Central memory CD8-positive, alpha-beta T cell (primary cell): ENCODE measurements at regions not wholly inside any gene's neighbourhood (a gene's known extent, or its start where the extent isn't known, plus 50 kb on each side); places are given as distances from the start of the nearest gene placed in this dataset.
A peak's percentile ranks its signal among the peaks of the same experiment; 100 is the strongest.

Experiments used
- ATAC-seq: fragments of 150-1000 bp; cut with Tn5 transposase; replicated peaks from 2 replicates; pipeline ENCODE4 v1.10.0; 2022; ENCODE audit warnings: mild to moderate bottlenecking, moderate FRiP score, moderate number of reproducible peaks; ENCODE audit not compliant: poor library complexity, severe bottlenecking; ENCODE audit errors: extremely low read depth
- DNase-seq, 2 donors: peaks; one replicate each; pipeline ENCODE4 v3.0.0; 2021; ENCODE audit warnings: low spot score in 2 of 2
- H3K27ac Mint-ChIP-seq: one replicate; pipeline ENCODE4 v1.8.0; 2022; ENCODE audit warnings: low read depth, mild to moderate bottlenecking, moderate library complexity, mixed read lengths
- H3K27me3 Mint-ChIP-seq: one replicate; pipeline ENCODE4 v1.8.0; 2022; ENCODE audit warnings: mixed read lengths
- H3K36me3 Mint-ChIP-seq: one replicate; pipeline ENCODE4 v1.8.0; 2022; ENCODE audit warnings: mild to moderate bottlenecking, moderate library complexity, mixed read lengths; ENCODE audit not compliant: insufficient read depth
- H3K4me1 Mint-ChIP-seq: one replicate; pipeline ENCODE4 v1.8.0; 2022; ENCODE audit warnings: mixed read lengths
- H3K4me3 Mint-ChIP-seq: one replicate; pipeline ENCODE4 v1.8.0; 2022; ENCODE audit warnings: mild to moderate bottlenecking, moderate library complexity, mixed read lengths
- H3K9me3 Mint-ChIP-seq: one replicate; pipeline ENCODE4 v1.8.0; 2022; ENCODE audit warnings: mixed read lengths

DNA sequence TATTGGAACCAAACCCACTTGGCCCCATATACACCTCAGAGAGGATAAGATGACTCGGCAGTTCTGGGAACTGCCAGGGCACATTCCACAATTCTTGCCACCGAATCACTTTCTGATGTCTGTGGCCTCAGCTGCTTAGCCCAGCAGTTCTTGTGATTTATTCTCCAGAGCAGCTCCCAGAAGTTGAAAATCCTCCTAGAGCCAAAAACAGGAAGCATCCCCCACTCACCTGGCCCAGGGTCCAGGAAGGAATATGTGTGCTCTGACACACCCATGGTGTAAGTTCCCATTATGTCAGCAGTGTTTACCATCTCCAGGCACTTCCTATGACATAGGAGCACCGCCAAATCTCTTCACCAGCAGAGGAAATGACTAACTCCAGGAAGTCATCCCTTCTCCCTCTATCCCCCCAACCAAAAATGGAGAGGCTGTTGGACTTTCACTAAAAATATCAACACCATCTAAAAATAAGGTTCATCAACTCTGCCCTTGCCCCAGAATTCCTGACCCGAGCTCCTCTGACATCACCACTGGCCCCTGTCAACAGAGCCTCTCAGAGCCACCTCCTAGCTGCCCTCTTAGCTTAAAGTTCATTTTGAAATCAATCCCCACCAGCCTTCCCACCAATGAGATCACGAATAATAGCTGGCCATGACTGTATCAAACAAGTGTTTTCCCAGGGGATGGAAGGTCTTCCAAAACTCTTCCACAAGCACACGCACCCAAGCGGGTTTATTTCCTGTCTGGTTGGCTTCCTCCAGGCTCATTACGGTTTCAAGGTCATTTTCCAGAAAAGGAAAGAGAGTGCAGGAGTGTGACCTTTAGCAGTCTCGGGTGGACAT lies 223.1 kb upstream of the PARD3B start:
- Mint-ChIP-seq H3K27ac (no peak overlapping the region), H3K9me3 (no peaks in the 10 kb centered on the region), H3K27me3 (peaks cover 42% of the 10 kb centered on the region), H3K4me1 (no peaks in the 10 kb centered on the region), H3K4me3 (no peak overlapping the region), H3K36me3 (no peaks in the 10 kb centered on the region)
- DNase-seq (no peak), ATAC-seq (no peak)

DNA sequence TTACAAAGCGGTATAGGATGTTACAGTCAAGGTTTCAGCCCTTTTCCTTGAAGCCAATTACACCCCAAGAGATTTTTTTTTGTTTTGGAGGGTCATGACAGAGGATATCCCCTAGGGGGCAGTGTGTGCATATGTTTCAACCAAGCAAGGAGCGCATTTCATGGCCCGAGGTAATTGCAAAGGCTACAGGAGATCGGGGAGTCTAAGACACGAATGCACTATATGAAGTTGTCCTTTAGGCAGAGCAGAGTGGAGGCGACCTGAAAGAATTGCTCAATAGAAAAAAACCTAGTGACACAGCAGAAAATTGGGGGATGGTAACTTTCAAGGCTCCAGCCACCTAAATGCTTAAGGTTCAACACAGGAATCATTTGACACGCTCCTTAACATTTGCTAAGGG lies 219.8 kb upstream of the PARD3B start:
- DNase-seq (peak in 1 of 2 donors; percentile 28), ATAC-seq (peak; percentile 46)
- Mint-ChIP-seq H3K4me3 (no peak overlapping the region), H3K36me3 (no peaks in the 10 kb centered on the region), H3K9me3 (no peaks in the 10 kb centered on the region), H3K27me3 (peaks cover 24% of the 10 kb centered on the region), H3K27ac (no peak overlapping the region), H3K4me1 (no peaks in the 10 kb centered on the region)

DNA sequence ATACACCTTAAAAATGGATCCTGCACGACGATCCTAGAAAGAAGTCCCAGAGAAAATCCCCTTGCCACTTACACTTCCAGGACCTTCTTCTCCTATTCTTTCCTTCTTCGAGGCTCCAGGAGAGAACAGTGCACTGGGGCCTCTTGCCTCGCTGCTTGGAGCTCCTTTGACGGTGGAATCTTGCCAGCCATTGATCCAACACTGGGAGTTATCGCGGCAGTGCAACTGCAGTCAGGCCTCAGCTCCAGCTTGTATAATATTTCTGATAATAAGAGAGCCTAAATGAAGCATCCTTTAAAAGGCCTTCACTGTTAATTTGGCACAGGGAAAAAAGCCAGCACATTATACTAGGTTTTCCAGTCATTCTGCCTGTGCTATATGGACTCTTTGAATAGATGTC lies 216.9 kb upstream of the PARD3B start:
- no peak for DNase-seq
- H3K36me3 Mint-ChIP-seq: no peaks in the 10 kb centered on the region
- H3K9me3 Mint-ChIP-seq: no peaks in the 10 kb centered on the region

DNA sequence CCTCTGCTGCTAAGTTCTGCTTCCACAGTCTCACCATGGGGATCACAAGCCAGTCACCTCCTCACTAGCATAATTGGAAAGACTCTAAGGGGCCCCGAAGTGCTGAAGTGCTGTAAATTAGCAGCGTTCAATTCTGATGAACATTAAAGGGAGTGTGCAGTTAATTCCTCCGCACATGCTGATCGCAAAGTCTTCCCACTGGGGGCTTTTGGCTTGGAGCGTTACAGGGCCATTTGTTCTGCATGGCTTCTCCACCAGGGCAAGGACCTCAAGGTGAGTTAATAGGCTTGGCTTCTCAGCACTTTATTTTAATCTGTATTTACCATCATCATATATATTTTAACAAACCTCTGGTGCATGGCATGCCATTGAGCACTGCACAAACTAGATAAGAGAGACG lies 216.3 kb upstream of the PARD3B start:
- DNase-seq (no peak), ATAC-seq (no peak)
- Mint-ChIP-seq H3K36me3 (no peaks in the 10 kb centered on the region), H3K4me1 (no peaks in the 10 kb centered on the region), H3K9me3 (no peaks in the 10 kb centered on the region), H3K4me3 (no peak overlapping the region), H3K27me3 (peaks cover 28% of the 10 kb centered on the region), H3K27ac (no peak overlapping the region)

More for the DNA sequence above, 216.9 kb upstream of the PARD3B start:
- no peaks in the 10 kb centered on the region for H3K4me1 Mint-ChIP-seq
- no peak overlapping the region for H3K4me3 Mint-ChIP-seq
- H3K27me3 Mint-ChIP-seq: peaks cover 27% of the 10 kb centered on the region
- no peak overlapping the region for H3K27ac Mint-ChIP-seq
- no peak for ATAC-seq

DNA sequence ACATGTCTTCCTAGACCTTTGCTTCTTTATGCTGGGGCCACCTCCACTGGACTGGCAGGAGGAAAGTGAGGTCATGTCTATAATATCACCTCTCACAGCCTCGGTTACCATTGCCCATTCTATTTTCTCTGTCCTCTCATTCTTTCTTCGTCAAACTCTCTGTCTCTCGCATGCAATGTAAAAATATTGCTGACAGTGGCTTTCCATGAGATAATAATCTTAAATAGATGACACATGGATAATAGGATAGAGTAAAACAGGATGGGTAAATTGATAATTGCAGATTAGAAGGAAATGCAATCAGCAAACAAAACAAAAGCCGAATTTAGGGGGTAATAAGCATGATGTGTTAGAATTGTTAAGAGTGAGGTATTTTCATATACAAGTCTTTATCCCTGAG lies 215.7 kb upstream of the PARD3B start:
- Mint-ChIP-seq H3K27me3 (peaks cover 24% of the 10 kb centered on the region), H3K4me3 (no peak overlapping the region), H3K4me1 (no peaks in the 10 kb centered on the region), H3K9me3 (no peaks in the 10 kb centered on the region), H3K27ac (no peak overlapping the region), H3K36me3 (no peaks in the 10 kb centered on the region)
- ATAC-seq (no peak), DNase-seq (no peak)

DNA sequence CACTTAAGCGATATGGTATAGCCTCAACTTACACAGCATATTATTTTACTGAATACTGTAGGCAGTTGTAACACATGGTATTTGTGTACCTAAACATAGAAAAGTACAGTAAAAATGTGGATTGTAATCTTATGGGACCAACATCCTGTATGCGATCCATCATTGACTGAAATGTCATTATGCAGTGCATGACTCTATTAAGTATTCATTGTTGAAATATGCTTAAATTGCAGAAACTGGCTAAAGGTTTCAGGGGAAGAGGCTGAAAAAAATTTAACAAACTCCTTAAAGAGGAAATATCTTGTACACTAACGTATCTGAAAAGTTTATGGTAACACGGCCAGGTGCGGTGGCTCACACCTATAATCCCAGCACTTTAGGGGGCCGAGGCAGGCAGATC lies 214.1 kb upstream of the PARD3B start:
- Mint-ChIP-seq H3K9me3 (no peaks in the 10 kb centered on the region), H3K4me1 (no peaks in the 10 kb centered on the region), H3K4me3 (no peak overlapping the region), H3K36me3 (no peaks in the 10 kb centered on the region), H3K27ac (no peak overlapping the region), H3K27me3 (peaks cover 30% of the 10 kb centered on the region)
- no peak for ATAC-seq
- no peak for DNase-seq

DNA sequence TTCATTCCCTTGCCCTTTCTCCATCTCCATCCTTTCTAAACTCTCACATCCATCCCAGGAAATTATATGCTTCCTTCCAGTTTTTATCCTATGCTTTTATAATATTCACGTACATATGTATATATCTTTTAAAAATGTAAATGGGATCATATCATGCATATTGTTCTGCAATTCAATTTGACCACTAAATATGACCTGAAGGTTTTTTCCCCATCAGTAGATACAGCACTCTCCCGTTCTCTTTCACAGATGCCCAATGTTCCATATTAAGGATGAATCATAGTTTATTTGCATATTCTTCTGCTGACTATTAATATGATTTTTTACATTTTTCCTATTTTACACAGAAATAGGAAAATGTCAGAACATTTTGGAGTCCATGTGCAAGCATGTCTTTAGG lies 213.3 kb upstream of the PARD3B start:
- no peak for DNase-seq

DNA sequence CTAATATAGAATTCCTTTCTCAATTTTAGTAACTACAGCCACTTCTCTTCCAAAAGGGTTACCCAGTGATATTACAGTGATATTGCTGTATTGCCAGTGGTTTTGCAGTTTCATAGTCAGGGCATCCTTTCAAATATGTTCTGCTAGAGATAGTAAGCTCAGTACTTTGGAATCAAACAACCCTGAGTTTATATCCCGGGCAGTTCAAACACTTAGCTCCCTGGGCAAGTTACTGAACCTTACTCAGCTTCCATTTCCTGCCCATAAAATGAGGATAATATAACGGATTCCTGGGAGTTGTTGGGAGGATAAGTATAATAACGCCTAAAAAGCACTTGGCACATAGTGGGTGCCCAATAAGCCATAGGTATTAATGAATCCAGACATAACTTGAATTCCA lies 212.6 kb upstream of the PARD3B start:
- DNase-seq (no peak), ATAC-seq (no peak)
- no peaks in the 10 kb centered on the region for H3K4me1 Mint-ChIP-seq
- no peaks in the 10 kb centered on the region for H3K9me3 Mint-ChIP-seq
- no peak overlapping the region for H3K4me3 Mint-ChIP-seq
- H3K27me3 Mint-ChIP-seq: peaks cover 45% of the 10 kb centered on the region
- no peak overlapping the region for H3K27ac Mint-ChIP-seq
- no peaks in the 10 kb centered on the region for H3K36me3 Mint-ChIP-seq

More for the DNA sequence above, 213.3 kb upstream of the PARD3B start:
- H3K4me1 Mint-ChIP-seq: no peaks in the 10 kb centered on the region
- H3K9me3 Mint-ChIP-seq: no peaks in the 10 kb centered on the region
- H3K27ac Mint-ChIP-seq: no peak overlapping the region
- H3K27me3 Mint-ChIP-seq: peaks cover 38% of the 10 kb centered on the region
- no peak overlapping the region for H3K4me3 Mint-ChIP-seq
- ATAC-seq: no peak
- H3K36me3 Mint-ChIP-seq: no peaks in the 10 kb centered on the region

DNA sequence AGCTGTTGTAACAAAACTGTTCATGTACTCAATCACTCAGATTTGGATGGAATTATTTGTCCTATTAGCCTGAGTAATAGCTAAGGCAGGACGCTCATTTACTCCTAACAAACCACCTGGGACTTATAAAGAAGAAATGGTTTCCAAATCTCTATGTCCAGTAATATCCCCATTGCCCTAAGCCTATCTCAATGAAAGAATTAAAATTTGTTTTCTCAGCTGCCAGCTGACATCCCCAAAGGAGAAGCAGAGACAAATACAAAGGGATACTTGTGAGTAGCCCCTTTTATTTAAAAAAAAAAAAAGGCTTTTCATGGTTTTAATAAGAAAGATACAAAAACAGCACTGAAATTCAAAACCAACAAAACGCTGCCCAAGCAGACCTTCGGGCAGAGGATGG lies 211.4 kb upstream of the PARD3B start:
- H3K4me1 Mint-ChIP-seq: no peaks in the 10 kb centered on the region
- ATAC-seq (no peak), DNase-seq (no peak)
- H3K9me3 Mint-ChIP-seq: no peaks in the 10 kb centered on the region
- peaks cover 56% of the 10 kb centered on the region for H3K27me3 Mint-ChIP-seq
- H3K27ac Mint-ChIP-seq: no peak overlapping the region
- no peaks in the 10 kb centered on the region for H3K36me3 Mint-ChIP-seq
- H3K4me3 Mint-ChIP-seq: no peak overlapping the region

DNA sequence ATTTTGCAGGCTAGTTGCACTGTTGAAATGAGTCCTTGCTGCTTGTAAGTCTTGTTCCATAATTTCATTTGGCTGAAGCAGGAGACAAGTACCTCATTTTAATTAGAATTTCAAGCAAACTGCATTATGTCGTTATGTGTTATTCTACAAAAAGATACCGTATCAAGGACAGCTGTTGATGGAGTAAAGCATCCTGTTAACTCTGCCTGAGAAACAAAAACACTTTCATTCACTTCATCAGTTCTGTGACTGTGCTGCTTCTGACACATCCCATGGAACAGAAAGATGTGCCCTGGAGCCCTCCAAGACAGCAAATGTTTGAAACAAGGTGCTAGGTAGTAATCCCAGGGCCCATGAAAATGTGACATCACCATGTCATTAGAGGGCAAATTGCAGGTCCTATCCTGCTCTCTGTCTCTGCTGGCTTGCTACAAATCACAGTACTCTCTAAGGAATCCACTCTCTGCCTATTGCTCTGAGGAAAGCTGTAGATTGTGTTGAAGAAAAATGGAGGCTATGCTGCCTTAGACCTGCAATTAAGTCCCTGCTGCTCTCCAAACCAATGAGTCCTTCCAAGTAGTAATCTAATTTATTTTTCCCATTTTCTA lies 209.7 kb upstream of the PARD3B start:
- no peaks in the 10 kb centered on the region for H3K4me1 Mint-ChIP-seq
- DNase-seq: no peak
- no peak overlapping the region for H3K27ac Mint-ChIP-seq
- no peak for ATAC-seq
- H3K27me3 Mint-ChIP-seq: peaks cover 69% of the 10 kb centered on the region
- H3K4me3 Mint-ChIP-seq: no peak overlapping the region
- no peaks in the 10 kb centered on the region for H3K9me3 Mint-ChIP-seq
- H3K36me3 Mint-ChIP-seq: no peaks in the 10 kb centered on the region

DNA sequence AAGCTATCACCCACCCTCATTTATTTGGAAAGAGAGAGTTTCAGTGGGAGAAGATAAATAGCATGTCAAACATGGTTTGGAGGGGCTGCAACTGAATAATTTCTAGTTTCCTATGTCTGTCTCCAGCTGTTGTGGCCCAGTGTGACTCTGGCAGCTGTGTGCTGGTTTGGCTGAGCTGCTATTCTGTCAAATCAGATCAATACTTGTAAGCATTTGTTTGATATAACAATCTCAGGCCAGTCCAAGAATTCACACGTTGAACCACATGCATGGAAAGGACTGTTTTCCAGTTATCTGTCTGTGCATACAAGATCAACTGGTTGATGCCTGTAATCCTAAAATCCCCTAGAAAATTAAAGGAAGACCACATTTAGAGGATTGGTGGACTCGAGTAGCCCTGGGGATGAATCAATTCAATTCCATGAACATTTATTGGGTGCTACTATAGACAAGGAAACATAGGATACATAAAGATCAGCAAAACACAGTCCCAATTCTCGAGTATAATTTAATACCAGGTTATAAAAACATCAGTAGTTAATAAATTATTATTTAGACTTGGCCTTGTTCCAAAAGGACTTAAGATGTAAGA lies 209.0 kb upstream of the PARD3B start:
- peaks cover 69% of the 10 kb centered on the region for H3K27me3 Mint-ChIP-seq
- no peaks in the 10 kb centered on the region for H3K9me3 Mint-ChIP-seq
- no peaks in the 10 kb centered on the region for H3K36me3 Mint-ChIP-seq
- H3K4me3 Mint-ChIP-seq: no peak overlapping the region
- DNase-seq (no peak), ATAC-seq (no peak)
- H3K27ac Mint-ChIP-seq: no peak overlapping the region
- no peaks in the 10 kb centered on the region for H3K4me1 Mint-ChIP-seq

DNA sequence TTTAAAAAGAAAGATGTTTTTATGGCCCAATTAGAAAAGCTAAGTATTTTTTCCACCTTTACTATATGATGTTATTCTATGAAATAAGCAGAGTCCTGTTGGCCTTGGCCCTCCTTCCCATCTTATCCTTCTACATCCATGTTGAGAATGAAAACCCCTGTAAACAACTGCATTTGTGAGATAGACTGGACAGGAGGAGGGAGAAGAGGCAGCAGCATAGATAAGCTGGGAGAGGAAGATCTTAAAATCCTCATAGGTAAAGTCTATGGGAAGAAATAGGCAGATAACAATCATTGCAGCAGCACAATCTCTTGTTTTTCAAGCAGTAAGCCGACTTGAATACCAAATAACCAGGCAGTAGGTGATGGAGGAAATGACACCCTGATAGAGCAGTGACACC lies 207.6 kb upstream of the PARD3B start:
- DNase-seq (no peak), ATAC-seq (no peak)
- H3K27me3 Mint-ChIP-seq: peaks cover 63% of the 10 kb centered on the region
- H3K36me3 Mint-ChIP-seq: no peaks in the 10 kb centered on the region
- H3K9me3 Mint-ChIP-seq: no peaks in the 10 kb centered on the region
- no peak overlapping the region for H3K27ac Mint-ChIP-seq
- H3K4me3 Mint-ChIP-seq: no peak overlapping the region
- no peaks in the 10 kb centered on the region for H3K4me1 Mint-ChIP-seq

DNA sequence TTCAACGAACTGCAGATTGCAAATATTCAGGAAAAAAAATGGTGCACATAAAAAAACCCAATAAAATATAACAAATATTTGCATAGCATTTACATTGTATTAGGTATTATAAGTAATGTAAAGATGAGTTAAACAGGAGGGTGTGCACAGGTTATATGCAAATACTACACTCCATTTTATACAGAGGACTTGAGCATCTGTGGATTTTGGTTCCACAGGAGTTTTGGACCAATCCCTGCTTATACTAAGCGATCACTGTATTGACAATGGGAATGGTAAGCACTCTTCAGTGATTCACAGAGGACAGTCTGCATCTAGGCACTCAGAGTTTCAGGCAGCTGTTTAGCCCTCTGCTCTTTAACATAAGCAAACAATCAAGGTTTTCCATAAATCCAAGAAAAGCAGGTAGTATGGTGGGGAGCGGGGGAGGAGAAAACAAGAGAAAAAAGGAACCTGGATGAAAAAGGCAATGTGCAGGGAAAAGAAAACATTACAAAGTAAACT lies 206.0 kb upstream of the PARD3B start:
- Mint-ChIP-seq H3K27ac (no peak overlapping the region), H3K9me3 (no peaks in the 10 kb centered on the region), H3K27me3 (peaks cover 48% of the 10 kb centered on the region), H3K4me1 (no peaks in the 10 kb centered on the region), H3K36me3 (no peaks in the 10 kb centered on the region), H3K4me3 (no peak overlapping the region)
- ATAC-seq (no peak), DNase-seq (no peak)
